H9 (cell line): ENCODE measurements at regions not wholly inside any gene's neighbourhood (a gene's known extent, or its start where the extent isn't known, plus 50 kb on each side); places are given as distances from the start of the nearest gene placed in this dataset.

ENCODE experiments used
- DNase-seq: peaks from one replicate; pipeline ENCODE4 v3.0.0-alpha.2; 2017
- H2AFZ ChIP-seq: one replicate; pipeline ENCODE4 v1.6.1; 2013; ENCODE audit warnings: mild to moderate bottlenecking, low read length, control low read depth, moderate library complexity
- H2AK5ac ChIP-seq: 2 replicates; pipeline ENCODE4 v1.6.1; 2013; ENCODE audit warnings: low read length, control low read depth, mixed read lengths; ENCODE audit not compliant: insufficient read length
- H2BK120ac ChIP-seq: one replicate; pipeline ENCODE4 v1.6.1; 2013; ENCODE audit warnings: low read depth, mild to moderate bottlenecking, low read length, control low read depth, inconsistent platforms; ENCODE audit not compliant: poor library complexity, severe bottlenecking
- H2BK12ac ChIP-seq: 2 replicates; pipeline ENCODE4 v1.6.1; 2013; ENCODE audit warnings: low read length, control low read depth, mixed read lengths, low read depth; ENCODE audit not compliant: insufficient read length
- H2BK15ac ChIP-seq: 2 replicates; pipeline ENCODE4 v1.6.1; 2013; ENCODE audit warnings: low read depth, low read length, control low read depth
- H2BK20ac ChIP-seq: one replicate; pipeline ENCODE4 v1.6.1; 2013; ENCODE audit warnings: low read depth, mild to moderate bottlenecking, low read length, control low read depth, inconsistent platforms; ENCODE audit not compliant: poor library complexity, severe bottlenecking
- H2BK5ac ChIP-seq: 2 replicates; pipeline ENCODE4 v1.6.1; 2013; ENCODE audit warnings: low read length, control low read depth, mixed read lengths; ENCODE audit not compliant: insufficient read length
- H3K14ac ChIP-seq: 2 replicates; pipeline ENCODE4 v1.6.1; 2013; ENCODE audit warnings: low read length, control low read depth; ENCODE audit not compliant: insufficient read depth
- H3K18ac ChIP-seq: 2 replicates; pipeline ENCODE4 v1.6.1; 2013; ENCODE audit warnings: low read depth, mild to moderate bottlenecking, mixed read lengths, low read length, control low read depth; ENCODE audit not compliant: insufficient read length
- H3K23ac ChIP-seq: 2 replicates; pipeline ENCODE4 v1.6.1; 2013; ENCODE audit warnings: low read length, control low read depth, mixed read lengths, low read depth; ENCODE audit not compliant: insufficient read length
- H3K23me2 ChIP-seq: 2 replicates; pipeline ENCODE4 v1.6.1; 2013; ENCODE audit warnings: low read depth, mild to moderate bottlenecking, mixed read lengths, low read length, control low read depth; ENCODE audit not compliant: insufficient read length, poor library complexity, severe bottlenecking
- H3K27ac ChIP-seq: 2 replicates; pipeline ENCODE4 v1.5.1; 2013; ENCODE audit warnings: low read length, control low read depth, mixed read lengths, low read depth; ENCODE audit not compliant: insufficient read length
- H3K27me3 ChIP-seq: 2 replicates; pipeline ENCODE4 v1.6.1; 2013; ENCODE audit warnings: low read length, control low read depth, inconsistent platforms; ENCODE audit not compliant: insufficient read depth
- H3K4ac ChIP-seq: 2 replicates; pipeline ENCODE4 v1.6.1; 2013; ENCODE audit warnings: low read depth, mild to moderate bottlenecking, control low read depth, inconsistent platforms, low read length, moderate library complexity
- H3K4me1 ChIP-seq: 2 replicates; pipeline ENCODE4 v1.6.1; 2013; ENCODE audit warnings: low read length, control low read depth, inconsistent platforms; ENCODE audit not compliant: insufficient read depth
- H3K4me2 ChIP-seq: 2 replicates; pipeline ENCODE4 v1.6.1; 2013; ENCODE audit warnings: low read length, control low read depth, mixed read lengths; ENCODE audit not compliant: insufficient read length, insufficient read depth
- H3K56ac ChIP-seq: 2 replicates; pipeline ENCODE4 v1.6.1; 2013; ENCODE audit warnings: low read depth, mild to moderate bottlenecking, mixed read lengths, low read length, control low read depth; ENCODE audit not compliant: insufficient read length
- H3K79me1 ChIP-seq: 2 replicates; pipeline ENCODE4 v1.6.1; 2013; ENCODE audit warnings: low read depth, mild to moderate bottlenecking, moderate library complexity, low read length, control low read depth, inconsistent platforms; ENCODE audit not compliant: insufficient read depth, poor library complexity, severe bottlenecking
- H3K79me2 ChIP-seq: 2 replicates; pipeline ENCODE4 v1.6.1; 2013; ENCODE audit warnings: low read length, control low read depth, inconsistent platforms; ENCODE audit not compliant: insufficient read depth
- H3K9ac ChIP-seq: 2 replicates; pipeline ENCODE4 v1.6.1; 2013; ENCODE audit warnings: low read length, control low read depth, mixed read lengths; ENCODE audit not compliant: insufficient read length; ENCODE audit errors: extremely low read depth
- H3K9me3 ChIP-seq: one replicate; pipeline ENCODE4 v1.6.1; 2013; ENCODE audit warnings: low read depth, low read length, inconsistent platforms; ENCODE audit not compliant: control insufficient read depth
- H3T11ph ChIP-seq: one replicate; pipeline ENCODE4 v1.6.1; 2013; ENCODE audit warnings: mild to moderate bottlenecking, low read length, control low read depth, inconsistent platforms
- H4K20me1 ChIP-seq: one replicate; pipeline ENCODE4 v1.6.1; 2013; ENCODE audit not compliant: control insufficient read depth, insufficient read length, insufficient read depth
- H4K5ac ChIP-seq: 2 replicates; pipeline ENCODE4 v1.6.1; 2013; ENCODE audit warnings: low read depth, mild to moderate bottlenecking, mixed read lengths, low read length, control low read depth; ENCODE audit not compliant: insufficient read length
- H4K8ac ChIP-seq: replicated peaks from 2 replicates; pipeline ENCODE4 v1.6.1; 2013; ENCODE audit warnings: low read length, control low read depth, mixed read lengths, low read depth; ENCODE audit not compliant: insufficient read length
- H4K91ac ChIP-seq: 2 replicates; pipeline ENCODE4 v1.6.1; 2013; ENCODE audit warnings: low read depth, mild to moderate bottlenecking, moderate library complexity, mixed read lengths, low read length, control low read depth; ENCODE audit not compliant: insufficient read length
- H3K27ac Mint-ChIP-seq, 3 experiments: 2 replicates in 2 of 3; 3 replicates in 1 of 3; pipeline ENCODE4 v1.8.0; 2020 to 2021; ENCODE audit warnings: mixed read lengths in 3 of 3, mild to moderate bottlenecking in 1 of 3, moderate library complexity in 1 of 3
- H3K27me3 Mint-ChIP-seq: 2 replicates; pipeline ENCODE4 v1.8.0; 2021; ENCODE audit warnings: low read depth, mild to moderate bottlenecking, moderate library complexity, mixed read lengths
- H3K36me3 Mint-ChIP-seq, 3 experiments: 2 replicates in 2 of 3; 3 replicates in 1 of 3; pipeline ENCODE4 v1.8.0; 2020 to 2021; ENCODE audit warnings: low read depth in 3 of 3, mixed read lengths in 3 of 3; ENCODE audit not compliant: insufficient read depth in 1 of 3
- H3K4me1 Mint-ChIP-seq, 2 experiments: 2 replicates each; pipeline ENCODE4 v1.8.0; 2020; ENCODE audit warnings: mixed read lengths in 2 of 2
- H3K4me3 Mint-ChIP-seq, 2 experiments: 2 replicates in 1 of 2; 3 replicates in 1 of 2; pipeline ENCODE4 v1.8.0; 2020 to 2021; ENCODE audit warnings: mild to moderate bottlenecking in 2 of 2, mixed read lengths in 2 of 2, moderate library complexity in 1 of 2
- H3K9me3 Mint-ChIP-seq, 2 experiments: 2 replicates in 1 of 2; 3 replicates in 1 of 2; pipeline ENCODE4 v1.8.0; 2020; ENCODE audit warnings: mild to moderate bottlenecking in 2 of 2, mixed read lengths in 2 of 2, moderate library complexity in 1 of 2
- WGBS: extraction: QIAGEN DNeasy Blood & Tissue Kit; methylation state at CpG from one replicate; pipeline ENCODE4 v1.1.7; 2013; ENCODE audit warnings: missing lambda C conversion rate, low lambda C conversion rate, mixed read lengths; ENCODE audit not compliant: insufficient read length; ENCODE audit errors: extremely low coverage; 5-methylcytosine and 5-hydroxymethylcytosine counted together
- TF ChIP-seq, protein P1 (sequence below): fragments of 200-600 bp; sonication (generic); conservative IDR thresholded peaks from 3 replicates; pipeline ENCODE4 v1.8.0; 2021; ENCODE audit warnings: antibody characterized with exemption, mild to moderate bottlenecking

DNA sequence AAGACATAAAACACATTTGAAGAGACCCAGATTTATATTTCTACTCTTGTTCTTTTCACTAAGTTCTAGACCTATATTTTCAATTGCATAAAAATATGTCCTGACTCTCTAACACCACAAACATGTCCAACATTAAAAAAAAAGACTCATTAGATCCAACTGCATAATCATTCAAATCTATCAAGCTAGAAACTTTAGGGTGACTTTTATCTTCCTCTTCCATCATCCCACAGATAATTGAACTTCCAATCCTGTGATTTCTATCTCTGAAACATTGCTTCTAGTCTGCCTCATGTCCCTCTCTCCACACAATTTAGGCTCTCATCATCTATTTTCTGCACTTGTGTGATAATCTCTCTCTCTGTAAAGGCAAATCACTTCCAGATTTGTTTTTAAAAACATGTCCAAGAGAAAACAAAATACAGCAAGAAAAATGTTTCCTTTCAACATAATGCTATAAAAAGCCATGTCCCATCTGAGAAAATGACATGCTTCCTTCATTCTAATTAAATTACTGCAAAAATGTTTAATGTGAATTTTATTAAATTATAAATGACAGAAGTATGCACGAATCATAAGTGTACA lies 615.9 kb downstream of the RNF144B start:
- H3K18ac ChIP-seq: no peak overlapping the region
- H2BK12ac ChIP-seq: no peak overlapping the region
- H3K9me3 ChIP-seq: no peaks in the 10 kb centered on the region
- no peaks in the 10 kb centered on the region for H3K27me3 ChIP-seq
- H4K5ac ChIP-seq: no peak overlapping the region
- no peak overlapping the region for H3K4me3 Mint-ChIP-seq
- H3K27ac Mint-ChIP-seq: no peak overlapping the region
- H3K27ac ChIP-seq: no peak overlapping the region
- no peak overlapping the region for H3K23ac ChIP-seq
- H2BK15ac ChIP-seq: no peak overlapping the region
- no peak overlapping the region for H3K14ac ChIP-seq
- DNase-seq: no peak
- no peaks in the 10 kb centered on the region for H3K79me1 ChIP-seq
- H4K91ac ChIP-seq: no peak overlapping the region
- no peak overlapping the region for H2AK5ac ChIP-seq
- H3K79me2 ChIP-seq: no peaks in the 10 kb centered on the region
- no peaks in the 10 kb centered on the region for H3K9me3 Mint-ChIP-seq
- H3K4me1 ChIP-seq: no peaks in the 10 kb centered on the region
- H4K8ac ChIP-seq: no peak overlapping the region
- H3T11ph ChIP-seq: no peak overlapping the region
- no peak overlapping the region for H3K56ac ChIP-seq
- H3K23me2 ChIP-seq: no peaks in the 10 kb centered on the region
- H2BK20ac ChIP-seq: no peak overlapping the region
- no peak overlapping the region for H2BK5ac ChIP-seq
- H3K4ac ChIP-seq: no peak overlapping the region
- no peaks in the 10 kb centered on the region for H3K36me3 Mint-ChIP-seq
- H2BK120ac ChIP-seq: no peak overlapping the region
- H3K4me1 Mint-ChIP-seq: no peaks in the 10 kb centered on the region
- no peak overlapping the region for H2AFZ ChIP-seq
- no peaks in the 10 kb centered on the region for H3K27me3 Mint-ChIP-seq
- no peak overlapping the region for H3K4me2 ChIP-seq
- TF ChIP-seq, protein P1, sequence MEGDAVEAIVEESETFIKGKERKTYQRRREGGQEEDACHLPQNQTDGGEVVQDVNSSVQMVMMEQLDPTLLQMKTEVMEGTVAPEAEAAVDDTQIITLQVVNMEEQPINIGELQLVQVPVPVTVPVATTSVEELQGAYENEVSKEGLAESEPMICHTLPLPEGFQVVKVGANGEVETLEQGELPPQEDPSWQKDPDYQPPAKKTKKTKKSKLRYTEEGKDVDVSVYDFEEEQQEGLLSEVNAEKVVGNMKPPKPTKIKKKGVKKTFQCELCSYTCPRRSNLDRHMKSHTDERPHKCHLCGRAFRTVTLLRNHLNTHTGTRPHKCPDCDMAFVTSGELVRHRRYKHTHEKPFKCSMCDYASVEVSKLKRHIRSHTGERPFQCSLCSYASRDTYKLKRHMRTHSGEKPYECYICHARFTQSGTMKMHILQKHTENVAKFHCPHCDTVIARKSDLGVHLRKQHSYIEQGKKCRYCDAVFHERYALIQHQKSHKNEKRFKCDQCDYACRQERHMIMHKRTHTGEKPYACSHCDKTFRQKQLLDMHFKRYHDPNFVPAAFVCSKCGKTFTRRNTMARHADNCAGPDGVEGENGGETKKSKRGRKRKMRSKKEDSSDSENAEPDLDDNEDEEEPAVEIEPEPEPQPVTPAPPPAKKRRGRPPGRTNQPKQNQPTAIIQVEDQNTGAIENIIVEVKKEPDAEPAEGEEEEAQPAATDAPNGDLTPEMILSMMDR: no peak
- no peak overlapping the region for H3K9ac ChIP-seq
- H4K20me1 ChIP-seq: no peaks in the 10 kb centered on the region
- no CpG with 5 or more reads among the region's 1 CpG for WGBS
